Tibial artery (tissue), 4 donors: ENCODE measurements at regions not wholly inside any gene's neighbourhood (a gene's known extent, or its start where the extent isn't known, plus 50 kb on each side); places are given as distances from the start of the nearest gene placed in this dataset.
"Not testable (repeated sequence)": the region's sequence is repeated elsewhere in the genome, so short reads cannot be mapped to it uniquely, and the experiment has no call there.

Experiments used
- DNase-seq, 2 donors: peaks; one replicate each; pipeline ENCODE4 v3.0.0-alpha.2; 2019
- H3K27ac ChIP-seq, 2 donors: fragments of 200-600 bp; sonication (generic) in 1 of 2; 1 replicate in 1 of 2; 2 replicates in 1 of 2; pipeline ENCODE4 v1.5.1; 2018 to 2019; ENCODE audit warnings: mild to moderate bottlenecking in 1 of 2
- H3K27me3 ChIP-seq, 2 donors: fragments of 200-600 bp; sonication (generic) in 1 of 2; one replicate each; pipeline versions ENCODE4 v1.5.1 to v1.6.0; 2016 to 2019
- H3K36me3 ChIP-seq, 3 donors: fragments of 200-600 bp; sonication (generic) in 2 of 3; one replicate each; pipeline ENCODE4 v1.5.1; 2016 to 2019; ENCODE audit warnings: mild to moderate bottlenecking in 2 of 3
- H3K4me1 ChIP-seq, 4 donors: fragments of 200-600 bp; sonication (generic) in 2 of 4; 1 replicate in 3 of 4; 2 replicates in 1 of 4; pipeline ENCODE4 v1.5.1; 2016 to 2019
- H3K4me3 ChIP-seq, 2 donors: fragments of 200-600 bp; sonication (generic) in 1 of 2; 1 replicate in 1 of 2; 2 replicates in 1 of 2; pipeline ENCODE4 v1.5.1; 2018 to 2019; ENCODE audit warnings: mild to moderate bottlenecking in 2 of 2
- H3K9me3 ChIP-seq, 3 donors: fragments of 200-600 bp; sonication (generic) in 1 of 3; one replicate each; pipeline ENCODE4 v1.5.1; 2016 to 2019
- intact Hi-C: fragments of 100-400 bp; cut with DNase I; formaldehyde crosslinking; loops from one replicate; pipeline ENCODE4 v1.15.0; 2023; ENCODE audit warnings: low total_unique reads
- TF ChIP-seq, protein P1 (sequence below), 2 experiments: fragments of 200-600 bp in 1 of 2; fragments of 450-650 bp in 1 of 2; IDR thresholded peaks; one replicate each; pipeline ENCODE4 v1.5.1; 2017 to 2019; ENCODE audit warnings: antibody characterized with exemption in 2 of 2, mild to moderate bottlenecking in 1 of 2, moderate library complexity in 1 of 2

DNA sequence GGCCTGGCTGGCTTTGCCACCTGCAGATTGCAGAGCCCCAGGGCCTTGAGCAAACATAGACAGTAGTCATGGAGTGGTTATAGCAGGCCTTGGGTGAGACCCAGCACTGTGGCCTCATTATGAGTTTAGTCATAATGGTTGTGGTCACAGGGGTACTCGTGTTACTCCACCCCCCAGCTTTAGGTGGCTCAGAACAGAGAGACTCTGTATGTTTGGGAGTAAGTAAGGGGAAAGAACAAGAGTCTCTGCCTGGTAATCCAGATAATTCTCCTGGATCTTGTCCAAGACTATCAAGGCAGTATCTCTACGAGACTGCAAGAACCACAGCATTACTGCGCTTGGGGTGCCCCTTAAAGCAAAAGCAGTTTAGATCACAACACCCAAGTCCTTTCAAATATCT, 62.3 kb upstream of the SCRG1 start:
- H3K36me3 ChIP-seq, result peaks cover 0 to 4% (median 0%) of the 10 kb centered on the region in 3 donors
- no peaks in the 10 kb centered on the region for H3K9me3 ChIP-seq
- peaks cover 0 to 25% (median 0%) of the 10 kb centered on the region in 4 donors for H3K4me1 ChIP-seq
- TF ChIP-seq, protein P1, sequence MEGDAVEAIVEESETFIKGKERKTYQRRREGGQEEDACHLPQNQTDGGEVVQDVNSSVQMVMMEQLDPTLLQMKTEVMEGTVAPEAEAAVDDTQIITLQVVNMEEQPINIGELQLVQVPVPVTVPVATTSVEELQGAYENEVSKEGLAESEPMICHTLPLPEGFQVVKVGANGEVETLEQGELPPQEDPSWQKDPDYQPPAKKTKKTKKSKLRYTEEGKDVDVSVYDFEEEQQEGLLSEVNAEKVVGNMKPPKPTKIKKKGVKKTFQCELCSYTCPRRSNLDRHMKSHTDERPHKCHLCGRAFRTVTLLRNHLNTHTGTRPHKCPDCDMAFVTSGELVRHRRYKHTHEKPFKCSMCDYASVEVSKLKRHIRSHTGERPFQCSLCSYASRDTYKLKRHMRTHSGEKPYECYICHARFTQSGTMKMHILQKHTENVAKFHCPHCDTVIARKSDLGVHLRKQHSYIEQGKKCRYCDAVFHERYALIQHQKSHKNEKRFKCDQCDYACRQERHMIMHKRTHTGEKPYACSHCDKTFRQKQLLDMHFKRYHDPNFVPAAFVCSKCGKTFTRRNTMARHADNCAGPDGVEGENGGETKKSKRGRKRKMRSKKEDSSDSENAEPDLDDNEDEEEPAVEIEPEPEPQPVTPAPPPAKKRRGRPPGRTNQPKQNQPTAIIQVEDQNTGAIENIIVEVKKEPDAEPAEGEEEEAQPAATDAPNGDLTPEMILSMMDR (IDR thresholded peaks at IDR 0.05), result no peak
- intact Hi-C loops, result no loop called here
- H3K27ac ChIP-seq, result no peak overlapping the region
- no peaks in the 10 kb centered on the region for H3K27me3 ChIP-seq
- no peak for DNase-seq
- no peak overlapping the region for H3K4me3 ChIP-seq

DNA sequence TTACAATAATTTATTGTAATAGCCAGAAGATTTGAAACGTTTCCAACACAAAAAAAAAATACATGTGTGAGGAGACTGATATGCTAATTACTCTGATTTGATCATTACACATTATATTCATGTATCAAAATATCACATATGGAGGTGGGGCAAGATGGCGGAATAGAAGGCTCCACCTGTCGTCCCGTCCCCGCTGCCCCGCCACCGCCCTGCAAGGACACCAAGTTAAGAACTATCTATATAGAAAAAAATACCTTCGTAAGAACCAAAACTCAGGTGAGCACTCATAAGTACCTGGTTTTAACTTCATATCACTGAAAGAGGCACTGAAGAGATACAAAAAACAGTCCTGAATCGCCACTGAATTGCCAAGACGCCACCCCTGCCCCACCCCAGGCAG, 60.9 kb upstream of the SCRG1 start:
- intact Hi-C loops, result no loop called here
- TF ChIP-seq, protein P1 (IDR thresholded peaks at IDR 0.05), result no peak
- Histone ChIP-seq H3K36me3 (peaks cover 0 to 4% (median 0%) of the 10 kb centered on the region in 3 donors), H3K4me1 (peaks cover 0 to 13% (median 0%) of the 10 kb centered on the region in 4 donors), H3K27me3 (no peaks in the 10 kb centered on the region), H3K9me3 (no peaks in the 10 kb centered on the region), H3K4me3 (no peak overlapping the region), H3K27ac (no peak overlapping the region)
- no peak for DNase-seq

DNA sequence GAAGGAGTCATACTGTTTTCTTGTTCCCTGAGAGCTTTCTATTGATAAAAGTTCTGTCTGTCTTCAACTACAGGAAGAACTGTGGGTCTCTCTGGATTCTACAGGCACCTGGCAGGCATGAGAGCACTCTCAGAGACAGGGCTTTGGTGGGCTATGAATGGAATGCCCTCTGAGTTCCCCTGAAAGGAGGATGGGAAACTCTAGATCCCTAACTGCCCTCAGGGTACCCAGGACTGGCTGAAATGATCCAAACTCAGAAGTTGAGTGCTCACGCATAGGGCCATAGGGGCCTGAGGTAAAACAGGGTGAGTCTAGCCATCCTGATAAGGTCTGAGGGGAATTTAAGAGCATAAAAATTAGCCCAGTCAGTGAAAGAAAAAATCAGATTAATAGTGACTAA, 59.0 kb upstream of the SCRG1 start:
- Histone ChIP-seq H3K27ac (no peak overlapping the region), H3K4me1 (no peaks in the 10 kb centered on the region), H3K9me3 (no peaks in the 10 kb centered on the region), H3K36me3 (peaks cover 0 to 4% (median 0%) of the 10 kb centered on the region in 3 donors), H3K27me3 (no peaks in the 10 kb centered on the region), H3K4me3 (no peak overlapping the region)
- intact Hi-C loops, result no loop called here
- no peak for DNase-seq
- TF ChIP-seq, protein P1 (IDR thresholded peaks at IDR 0.05), result no peak

DNA sequence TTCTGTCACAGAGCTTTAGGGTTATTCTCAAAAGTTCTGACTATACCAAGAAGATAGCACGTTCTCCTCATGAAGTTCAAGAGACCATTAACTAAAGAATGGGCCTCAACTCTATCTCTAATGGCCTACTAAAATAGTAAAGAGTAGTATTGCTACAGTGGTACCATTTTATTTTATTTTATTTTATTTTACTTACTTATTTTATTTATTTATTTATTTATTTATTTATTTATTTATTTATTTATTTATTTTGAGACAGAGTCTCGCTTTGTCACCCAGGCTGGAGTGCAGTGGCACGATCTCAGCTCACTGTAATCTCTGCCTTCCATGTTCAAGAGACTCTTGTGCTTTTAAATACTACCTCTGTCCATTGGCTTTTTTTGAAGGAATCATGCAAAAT, 52.5 kb upstream of the SCRG1 start:
- H3K4me3 ChIP-seq, H3K9me3 ChIP-seq, DNase-seq, H3K27ac ChIP-seq, H3K27me3 ChIP-seq, H3K36me3 ChIP-seq, intact Hi-C loops: not testable (repeated sequence)
- H3K4me1 ChIP-seq, result peaks cover 0 to 24% (median 15%) of the 10 kb centered on the region in 4 donors

DNA sequence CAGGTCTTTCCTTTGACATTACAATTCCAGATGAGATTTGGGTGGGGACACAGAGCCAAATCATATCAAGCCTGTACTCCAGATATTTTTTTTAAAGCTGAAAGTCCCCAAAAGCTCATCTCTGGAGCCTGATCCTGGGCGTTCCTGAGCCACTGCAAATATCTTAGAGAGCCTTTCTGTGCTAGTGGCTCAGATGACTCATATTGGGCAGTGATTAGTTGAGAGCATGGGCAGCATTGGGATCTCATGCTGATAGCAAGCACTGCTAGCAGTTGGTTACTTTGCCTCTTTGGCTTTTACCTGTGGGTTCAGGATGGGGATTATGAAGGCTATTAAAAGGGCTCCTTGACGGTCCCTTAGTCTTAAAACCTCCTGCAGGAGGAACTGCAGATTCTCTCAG, 51.4 kb upstream of the SCRG1 start:
- TF ChIP-seq, protein P1 (IDR thresholded peaks at IDR 0.05), result no peak
- Histone ChIP-seq H3K27me3 (no peaks in the 10 kb centered on the region), H3K4me3 (no peak overlapping the region), H3K36me3 (no peaks in the 10 kb centered on the region), H3K9me3 (no peaks in the 10 kb centered on the region), H3K4me1 (peaks cover 0 to 24% (median 15%) of the 10 kb centered on the region in 4 donors), H3K27ac (no peak overlapping the region)
- DNase-seq, result no peak
- intact Hi-C loops, result no loop called here

DNA sequence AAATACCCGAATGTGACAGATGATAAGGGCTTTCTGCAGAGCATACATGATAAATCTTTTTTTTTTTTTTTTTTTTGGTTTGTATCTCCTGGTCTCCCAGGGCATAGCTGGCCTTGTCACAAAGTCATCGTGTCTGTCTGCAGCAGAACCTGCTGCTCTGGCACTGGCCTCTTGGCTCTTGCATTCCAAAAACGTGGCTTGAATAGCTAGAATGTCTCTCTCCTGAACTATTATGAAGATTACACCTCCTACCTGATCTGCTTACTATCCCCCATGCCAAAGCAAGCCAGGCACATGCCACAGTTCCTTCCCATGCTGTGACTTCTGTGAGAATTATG, 50.4 kb upstream of the SCRG1 start:
- TF ChIP-seq, protein P1 (IDR thresholded peaks at IDR 0.05), result no peak
- H3K27ac ChIP-seq, result no peak overlapping the region
- intact Hi-C loops, result no loop called here

More for the DNA sequence above, 50.4 kb upstream of the SCRG1 start:
- no peaks in the 10 kb centered on the region for H3K9me3 ChIP-seq
- DNase-seq, result no peak
- H3K4me3 ChIP-seq, result no peak overlapping the region
- H3K4me1 ChIP-seq, result peaks cover 0 to 24% (median 15%) of the 10 kb centered on the region in 4 donors
- no peaks in the 10 kb centered on the region for H3K27me3 ChIP-seq
- H3K36me3 ChIP-seq, result no peaks in the 10 kb centered on the region
